Fibroblast of skin of abdomen (primary cell): ENCODE measurements at regions not wholly inside any gene's neighbourhood (a gene's known extent, or its start where the extent isn't known, plus 50 kb on each side); places are given as distances from the start of the nearest gene placed in this dataset.
A peak's percentile ranks its signal among the peaks of the same experiment; 100 is the strongest.
"Not testable (repeated sequence)": the region's sequence is repeated elsewhere in the genome, so short reads cannot be mapped to it uniquely, and the experiment has no call there.

ENCODE experiments used
- DNase-seq: peaks from one replicate; pipeline ENCODE4 v3.0.0-alpha.2; 2013

DNA sequence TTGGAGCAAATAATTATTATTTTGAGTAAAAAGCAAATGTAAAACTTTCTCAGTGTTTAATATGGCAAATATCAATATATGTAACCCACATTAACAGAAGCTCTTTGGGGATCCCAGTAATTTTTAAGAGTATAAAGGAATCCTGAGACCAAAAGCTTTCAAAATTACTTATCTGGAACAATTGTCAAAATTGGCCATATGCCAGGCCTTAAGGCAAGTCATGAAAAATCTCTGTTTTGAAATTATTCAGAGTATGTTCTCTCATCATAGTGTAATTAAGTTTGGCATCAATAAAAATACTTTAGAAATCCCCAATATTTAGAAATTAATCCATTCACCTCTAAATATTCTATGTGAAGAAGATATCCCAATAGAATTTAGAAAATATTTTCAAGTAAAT is 225.3 kb upstream of the ARL4C start:
- DNase-seq = no peak

DNA sequence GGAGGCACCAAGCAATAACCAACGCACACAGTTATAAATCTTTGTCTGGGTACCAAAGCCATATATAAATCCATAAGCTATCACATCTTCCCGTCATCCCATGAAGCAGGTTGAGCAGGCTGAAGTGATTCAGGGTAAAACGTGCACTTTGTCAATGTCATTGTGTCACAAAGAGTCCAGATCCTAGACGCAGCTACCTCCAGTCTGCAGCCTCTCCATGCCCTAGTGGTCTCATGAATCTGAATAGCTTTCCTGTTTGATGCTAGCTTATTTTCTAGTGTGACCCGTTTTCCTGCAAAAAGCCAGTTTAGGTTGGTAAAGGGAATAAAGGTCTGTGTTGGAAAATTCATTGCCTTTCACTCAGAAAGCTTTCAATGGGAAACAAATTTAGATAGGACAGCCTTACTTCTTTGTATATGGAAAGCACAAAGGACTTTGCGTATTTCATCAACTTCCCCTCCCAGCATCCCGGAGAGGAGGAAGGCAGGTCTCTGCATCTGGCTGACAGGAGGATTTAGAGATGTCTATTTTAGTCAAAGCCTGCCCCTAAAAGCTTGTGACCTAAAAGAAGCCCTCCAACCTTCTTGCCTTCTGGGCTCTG is 222.3 kb upstream of the ARL4C start:
- DNase-seq = no peak

DNA sequence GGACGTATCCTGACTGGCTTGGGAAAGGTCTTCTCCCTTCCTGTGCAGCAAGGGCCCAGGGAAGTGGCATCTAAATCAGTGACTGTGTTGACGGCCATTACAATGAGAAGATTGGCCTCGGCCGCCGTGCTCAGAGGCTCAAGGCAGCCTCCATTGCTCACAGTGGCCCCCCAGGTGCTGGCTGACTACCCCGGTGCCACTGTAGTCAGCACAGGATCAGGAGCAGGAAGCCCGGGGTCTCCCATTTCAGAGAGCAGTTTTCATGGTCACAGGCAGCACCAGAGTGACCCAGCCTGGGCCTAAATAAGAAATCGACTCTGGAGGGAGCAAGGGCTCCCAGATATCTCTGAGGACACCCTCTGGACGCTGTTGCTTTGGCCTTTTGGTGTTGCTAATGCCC is 219.4 kb upstream of the ARL4C start:
- no peak for DNase-seq

DNA sequence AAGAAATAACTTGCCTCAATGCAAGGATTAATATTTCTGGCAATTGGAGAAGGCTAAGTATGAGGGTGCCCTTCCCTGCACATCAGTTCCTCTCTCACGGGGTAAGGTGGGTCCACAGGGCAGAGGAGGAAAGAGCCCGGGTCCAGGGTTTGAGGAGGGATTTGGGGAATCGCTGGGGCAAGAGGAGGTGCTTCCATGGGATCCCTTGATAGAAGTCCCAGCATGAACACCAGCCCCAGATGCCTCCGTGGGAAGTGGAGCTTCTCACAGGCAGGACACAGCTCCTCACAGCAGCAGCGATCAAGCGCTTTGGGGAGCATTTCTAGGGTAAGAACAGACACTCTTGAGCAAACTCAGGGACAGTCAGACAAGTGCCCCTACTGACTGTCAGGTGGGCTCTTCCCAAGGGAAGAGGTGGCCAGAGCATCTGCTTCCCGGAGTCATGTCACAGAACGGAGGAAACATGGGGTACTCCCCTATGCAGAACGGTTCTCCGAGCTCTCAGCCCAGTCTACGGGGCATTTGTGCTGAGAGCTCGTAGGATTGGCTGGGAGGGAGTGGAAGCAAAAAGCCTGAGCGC is 218.9 kb upstream of the ARL4C start:
- no peak for DNase-seq

DNA sequence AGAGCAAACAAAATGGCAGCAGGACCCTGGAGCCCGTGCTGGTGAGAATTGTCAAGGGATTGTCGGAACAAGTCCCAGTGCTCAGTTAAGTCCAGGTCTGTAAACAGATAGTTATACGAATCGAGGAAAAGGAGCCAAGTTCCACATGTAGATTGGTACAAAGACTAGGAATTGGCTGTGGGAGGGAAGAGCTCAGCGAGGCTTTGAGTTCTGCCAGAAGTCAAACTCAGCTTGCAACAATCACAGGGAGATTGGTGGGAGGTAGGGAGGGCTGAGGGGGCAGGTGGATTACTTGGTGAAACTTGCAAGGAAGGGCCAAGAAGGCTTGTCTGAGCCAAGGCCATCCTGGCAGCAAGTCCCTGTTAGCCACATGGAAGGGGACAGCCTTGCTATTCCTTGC is 217.8 kb upstream of the ARL4C start:
- no peak for DNase-seq

DNA sequence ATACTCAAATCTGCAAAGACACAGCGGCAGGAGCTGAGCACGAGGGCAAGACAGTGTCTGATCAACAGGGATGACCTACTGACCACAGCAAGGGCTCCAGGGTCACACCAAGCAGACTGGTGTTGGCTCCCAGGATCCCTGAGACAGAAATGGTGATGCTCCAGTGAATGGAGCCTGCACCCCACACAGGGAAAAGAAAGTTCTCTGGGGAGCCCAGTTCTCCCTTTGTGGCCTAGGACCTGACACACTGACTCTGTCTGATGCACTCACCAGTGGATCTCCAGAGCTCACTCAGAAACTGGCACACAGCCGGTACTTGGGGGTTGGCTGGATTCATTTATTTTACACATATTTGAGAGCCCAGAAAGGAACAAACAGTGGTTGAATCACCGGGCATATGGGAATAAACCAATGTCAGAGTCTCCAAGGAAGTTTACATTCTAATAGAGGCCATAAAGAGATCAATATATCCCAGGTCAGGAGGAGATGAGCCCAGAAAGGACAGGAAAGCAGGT is 215.6 kb upstream of the ARL4C start:
- no peak for DNase-seq

DNA sequence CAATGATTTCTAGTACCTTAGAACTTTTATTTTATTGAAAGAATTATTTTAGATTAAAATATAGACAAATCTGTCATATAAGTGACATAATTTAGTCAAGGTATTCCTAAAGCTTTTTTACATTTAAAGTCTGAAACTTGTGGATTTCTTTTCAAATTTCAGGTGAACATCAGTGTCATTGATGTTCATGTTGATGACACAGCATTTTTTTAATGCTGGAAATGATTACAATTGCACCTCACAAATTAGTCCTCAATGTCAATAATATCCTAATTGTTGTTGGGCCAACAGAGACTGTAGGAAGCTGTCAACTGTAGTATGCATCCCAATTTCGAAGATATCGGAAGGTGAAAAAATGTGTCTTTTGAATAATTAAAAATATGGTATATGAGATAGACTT is 214.4 kb upstream of the ARL4C start:
- no peak for DNase-seq

DNA sequence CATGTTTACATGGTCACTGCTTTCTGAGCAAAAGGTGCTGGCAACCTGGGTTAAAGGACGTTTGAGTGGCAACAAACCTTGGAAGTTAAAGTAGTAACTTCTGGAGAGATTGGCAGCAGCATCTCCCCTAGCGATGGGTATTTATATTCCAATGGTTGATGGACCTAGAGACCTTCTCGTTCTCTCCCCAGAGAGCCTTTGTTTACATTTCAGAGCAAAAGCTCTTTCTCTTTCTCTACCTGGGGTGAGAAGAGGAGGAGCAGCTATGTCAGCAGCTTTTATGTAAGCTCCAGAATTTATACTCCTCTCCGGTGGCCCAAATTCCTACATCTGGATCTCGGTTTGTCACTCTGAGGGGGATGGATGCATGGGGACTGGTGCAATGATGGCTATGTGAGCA is 213.7 kb upstream of the ARL4C start:
- DNase-seq = peak; percentile 30

DNA sequence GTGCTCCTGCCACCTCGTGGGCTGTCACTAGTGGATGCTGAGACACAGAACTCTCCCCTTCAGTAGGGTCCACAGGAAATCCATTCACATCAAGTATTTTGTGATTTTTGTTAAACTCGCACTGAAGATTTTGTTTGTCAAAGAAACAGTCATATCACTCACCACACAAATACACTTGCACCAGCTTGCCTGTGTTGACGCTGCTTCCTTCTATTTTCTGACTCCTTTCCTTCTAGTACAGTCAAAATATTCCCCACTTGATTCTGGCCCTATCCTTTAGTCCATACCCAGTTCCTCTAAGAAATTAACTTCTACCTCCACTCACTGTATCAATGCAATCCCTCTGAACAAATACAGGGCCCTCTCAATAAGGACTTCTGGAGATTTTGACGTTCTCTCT is 213.2 kb upstream of the ARL4C start:
- DNase-seq = no peak

DNA sequence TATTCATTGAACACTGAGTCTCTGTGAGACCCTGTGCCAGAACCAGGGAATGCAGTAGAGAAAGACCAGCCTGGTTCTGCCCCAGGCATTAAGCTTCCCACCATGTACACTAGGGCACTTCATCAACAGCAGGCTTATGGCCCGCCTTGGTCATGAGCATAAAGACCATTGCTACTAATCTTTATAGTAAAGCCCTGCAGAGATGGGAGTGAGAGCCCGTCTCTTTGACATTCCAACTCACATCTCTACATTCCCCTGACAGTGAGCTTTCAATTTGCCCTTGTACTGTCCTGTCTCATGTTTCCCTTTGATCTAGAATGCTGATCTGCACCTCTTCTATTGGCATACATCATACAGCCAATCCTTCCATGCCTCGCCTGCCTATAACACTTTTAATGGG is 211.8 kb upstream of the ARL4C start:
- no peak for DNase-seq

DNA sequence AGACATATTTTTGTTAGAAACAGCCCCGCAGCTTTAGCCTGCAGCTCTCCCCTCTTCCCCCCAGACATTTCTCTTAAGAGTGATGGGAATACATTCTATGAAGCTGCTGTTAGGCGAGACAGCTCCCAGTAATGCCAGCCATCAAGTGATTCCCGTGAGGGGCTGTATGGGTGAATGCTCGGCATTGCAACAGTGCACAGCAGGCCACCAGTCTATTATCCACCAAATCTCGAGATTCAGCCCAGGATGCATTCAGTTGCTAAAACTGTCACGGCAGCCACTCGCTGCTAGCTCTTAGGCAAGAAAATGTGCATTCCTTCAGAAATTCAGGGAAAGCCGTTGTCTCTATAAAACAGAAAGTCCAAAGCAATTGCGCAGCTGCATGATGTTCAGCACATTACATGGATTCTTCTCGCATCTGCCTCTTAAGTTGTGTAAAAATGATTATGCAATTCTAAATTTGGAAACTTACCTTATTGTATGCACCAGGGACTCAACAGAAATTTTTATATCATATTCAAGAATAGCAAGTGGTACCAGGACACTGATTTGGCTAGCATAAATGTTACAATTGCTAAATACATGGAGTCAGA is 211.3 kb upstream of the ARL4C start:
- DNase-seq = no peak

DNA sequence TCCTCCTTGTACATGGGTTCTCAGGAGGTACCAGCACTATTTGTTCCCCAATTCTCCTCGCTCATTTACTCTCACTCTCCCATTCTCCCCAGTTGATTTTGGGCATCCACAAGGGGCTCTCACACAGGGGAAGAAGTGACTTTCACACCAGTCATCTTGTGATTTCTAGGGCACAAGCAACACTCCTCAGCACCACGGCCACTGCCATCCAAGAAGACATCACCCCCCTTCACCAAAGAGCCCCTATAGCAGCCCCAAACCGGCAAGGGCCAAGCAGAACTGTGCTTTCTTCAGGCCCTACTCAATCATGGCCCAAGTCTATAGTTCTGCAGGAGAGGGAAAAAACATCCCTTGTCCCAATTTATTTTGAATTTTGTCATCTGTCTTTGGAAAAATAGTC is 209.2 kb upstream of the ARL4C start:
- DNase-seq = no peak

DNA sequence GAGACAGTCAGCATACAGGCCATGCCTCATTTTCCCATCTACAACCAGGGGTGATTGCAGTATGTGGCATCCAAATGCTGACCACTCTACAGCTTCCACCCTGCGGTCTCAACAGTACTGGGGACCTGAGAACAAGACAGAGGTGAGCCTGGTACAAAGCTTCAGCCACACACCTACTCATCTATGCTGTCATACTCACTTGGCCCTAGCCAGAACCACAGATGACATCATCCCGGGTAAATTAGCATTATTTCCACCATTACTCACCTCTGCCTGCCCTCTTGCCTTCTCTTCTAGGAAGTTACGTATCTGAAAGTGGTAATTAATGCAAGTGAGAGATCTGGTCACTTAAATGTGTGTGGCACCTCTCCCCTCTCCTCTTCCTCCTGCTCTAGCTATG is 208.2 kb upstream of the ARL4C start:
- DNase-seq = peak; percentile 53

DNA sequence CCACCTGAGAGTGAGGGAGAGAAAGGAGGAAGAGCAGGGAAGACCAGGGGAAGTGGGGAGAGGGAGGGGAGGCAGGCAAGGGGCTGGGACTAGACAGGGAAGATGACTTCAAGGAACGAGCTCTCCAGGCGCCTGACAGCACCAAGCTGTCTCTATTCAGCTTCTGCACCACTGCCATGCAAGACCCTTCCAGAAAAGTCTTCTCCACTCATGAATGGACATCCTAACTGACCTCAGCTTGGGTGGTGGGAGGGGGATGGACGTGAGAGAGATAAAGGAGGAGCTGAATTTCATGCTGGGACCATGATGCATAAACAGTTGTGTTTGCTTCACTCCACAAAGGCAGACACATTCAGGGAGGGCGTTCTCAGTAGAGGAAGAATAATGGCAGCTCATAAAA is 206.4 kb upstream of the ARL4C start:
- DNase-seq = no peak

DNA sequence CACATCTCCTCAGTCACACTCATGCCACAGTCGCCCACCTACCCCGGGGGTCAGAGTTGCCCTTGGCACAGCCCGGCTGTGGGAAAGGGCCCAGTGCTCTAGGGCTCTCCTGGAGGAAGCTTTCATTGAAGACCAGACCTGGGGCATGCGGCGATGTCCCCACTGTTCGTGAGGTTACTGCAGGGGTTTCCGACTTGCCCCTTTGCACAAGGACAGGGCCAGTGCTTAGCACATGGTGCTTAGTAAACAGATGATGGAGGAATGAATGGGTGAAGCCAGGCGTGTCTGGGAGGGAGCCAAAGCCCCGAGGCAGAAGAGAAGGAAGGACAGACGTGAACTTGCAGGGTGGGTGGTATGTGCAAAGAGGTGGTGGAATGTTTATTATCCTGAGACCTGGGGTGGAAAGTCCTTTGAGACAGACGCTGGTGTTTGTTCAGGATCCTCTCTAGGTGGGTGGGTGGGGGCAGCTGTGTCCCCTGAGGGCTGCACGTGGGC is 205.9 kb upstream of the ARL4C start:
- DNase-seq = no peak

DNA sequence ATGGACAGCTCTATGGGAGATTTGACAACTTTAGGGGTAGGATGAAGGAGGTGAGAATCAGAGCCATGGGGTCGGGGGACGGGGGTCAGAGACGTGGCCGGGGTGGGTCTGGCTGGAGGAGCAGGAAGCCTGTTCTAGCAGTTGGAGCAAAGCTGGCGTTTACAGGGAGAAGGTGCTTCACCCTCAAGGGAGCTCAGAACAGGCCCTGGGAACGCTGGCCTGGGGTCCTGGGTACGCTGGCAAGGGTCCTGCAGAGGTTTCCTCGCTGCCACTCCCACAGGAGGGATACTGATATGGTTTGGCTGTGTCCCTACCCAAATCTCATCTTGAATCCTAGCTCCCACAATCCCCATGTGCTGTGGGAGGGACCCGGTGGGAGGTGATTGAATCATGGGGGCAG is 205.0 kb upstream of the ARL4C start:
- DNase-seq = no peak

DNA sequence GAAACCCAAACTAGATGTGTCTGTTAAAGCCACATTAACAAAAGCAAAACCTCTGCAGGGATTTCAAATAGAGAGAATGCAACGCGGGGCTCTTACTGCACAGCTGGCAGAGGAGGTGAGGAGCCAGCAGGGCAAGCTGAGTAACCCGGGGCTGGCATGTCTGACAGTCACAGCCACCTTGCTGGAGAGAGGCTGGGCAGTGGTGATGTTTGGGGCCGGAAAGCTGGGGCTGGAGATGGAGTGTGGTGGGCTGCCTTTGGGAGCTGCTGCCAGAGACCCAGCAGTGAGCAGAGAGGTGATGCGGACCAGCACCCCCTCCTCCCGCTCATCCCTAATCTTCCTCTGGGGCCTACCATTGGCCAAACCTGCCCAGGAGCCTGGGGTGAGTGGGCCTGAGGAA is 204.5 kb upstream of the ARL4C start:
- no peak for DNase-seq

DNA sequence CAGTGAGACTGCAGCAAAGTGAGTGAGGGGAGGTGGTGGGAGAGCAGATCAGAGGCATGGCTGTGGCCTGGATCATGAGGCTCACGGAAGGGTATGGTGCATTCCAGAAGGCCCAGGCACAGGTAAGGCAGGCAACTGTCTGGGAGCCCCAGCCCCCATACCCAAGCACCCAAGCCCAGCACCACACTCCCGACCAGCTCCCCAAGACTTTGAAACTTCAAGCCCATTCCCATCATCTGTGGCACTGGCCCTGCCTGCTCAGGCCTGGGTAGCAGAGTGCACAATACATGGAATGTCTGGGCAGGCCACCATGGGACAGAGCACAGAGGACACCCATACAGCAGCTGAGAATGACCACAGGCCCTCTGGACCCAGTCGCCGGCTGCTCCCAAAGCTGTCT is 202.6 kb upstream of the ARL4C start:
- DNase-seq = no peak

DNA sequence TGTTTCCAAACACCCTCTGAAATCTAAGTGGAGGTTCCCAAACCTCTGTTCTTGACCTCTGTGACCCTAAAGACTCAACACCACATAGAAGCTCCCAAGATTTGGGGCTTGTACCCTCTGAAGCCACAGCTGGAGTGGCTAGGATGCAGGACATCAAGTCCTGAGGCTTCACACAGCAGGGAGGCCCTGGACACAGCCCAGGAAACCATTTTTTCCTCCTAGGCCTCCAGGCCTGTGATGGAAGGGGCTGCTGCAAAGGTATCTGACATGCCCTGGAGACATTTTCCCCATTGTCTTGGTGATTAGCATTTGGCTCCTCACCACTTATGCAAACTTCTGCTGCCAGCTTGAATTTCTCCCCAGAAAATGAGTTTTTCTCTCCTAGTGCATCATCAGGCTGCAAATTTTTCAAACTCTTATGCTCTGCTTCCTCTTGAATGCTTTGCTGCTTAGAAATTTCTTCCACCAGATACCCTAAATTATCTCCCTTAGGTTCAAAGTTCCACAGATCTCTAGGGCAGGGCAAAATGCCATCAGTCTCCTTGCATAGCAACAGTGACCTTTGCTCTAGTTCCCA is 200.5 kb upstream of the ARL4C start:
- not testable (repeated sequence) for DNase-seq

DNA sequence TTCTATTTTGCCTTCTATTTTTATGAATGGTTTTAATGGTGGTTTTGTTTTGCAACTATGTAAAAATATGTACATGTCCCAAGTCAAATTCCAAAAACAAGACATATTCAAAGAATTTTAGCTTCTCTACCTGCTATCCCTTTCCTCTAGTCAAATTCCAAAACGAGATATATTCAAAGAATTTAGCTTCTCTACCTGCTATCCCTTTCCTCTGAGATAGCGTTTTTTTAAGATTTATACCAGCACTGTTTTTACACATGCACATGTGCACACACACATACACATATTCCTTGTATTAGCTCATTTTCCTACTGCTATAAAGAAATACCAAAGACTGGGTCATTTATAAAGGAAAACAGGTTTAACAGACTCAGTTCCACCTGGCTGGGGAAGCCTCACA is 199.1 kb upstream of the ARL4C start:
- no peak for DNase-seq

DNA sequence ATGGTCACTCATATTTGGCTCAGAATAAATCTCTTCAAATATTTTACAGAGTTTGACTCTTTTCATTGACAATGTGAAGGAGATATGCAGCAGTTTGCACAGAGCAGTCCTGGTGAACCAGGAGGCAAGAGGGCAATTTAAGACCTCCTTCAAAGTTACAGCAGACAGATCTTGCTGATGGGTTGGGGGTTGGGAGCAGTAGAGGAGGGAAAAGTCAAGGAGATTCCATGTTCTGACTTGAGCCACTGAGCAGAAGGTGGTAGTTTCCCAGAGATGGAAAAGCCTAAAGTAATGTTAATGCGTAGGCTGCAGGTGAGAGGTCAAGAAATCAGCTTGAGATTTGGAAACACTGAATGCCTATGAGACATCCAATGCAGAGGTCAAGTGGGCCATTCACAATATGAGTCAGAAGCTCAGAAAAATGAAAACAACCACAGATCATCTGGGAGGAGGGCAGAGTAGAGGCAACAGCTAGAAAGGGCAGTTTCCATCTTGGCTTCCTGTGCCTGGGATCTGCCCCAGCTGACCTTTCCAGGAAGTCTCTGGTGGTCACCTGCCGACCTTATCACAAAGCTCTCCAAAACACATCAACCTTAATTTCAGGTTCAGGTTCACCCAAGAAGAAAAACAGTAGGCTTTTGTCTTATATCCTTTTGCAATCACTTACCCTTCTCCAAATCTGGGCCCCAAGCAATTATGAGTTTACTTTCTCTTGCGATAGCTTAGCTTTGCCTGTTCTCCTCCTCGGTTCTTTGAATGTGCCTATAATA is 197.5 kb upstream of the ARL4C start:
- DNase-seq = peak; percentile 33

DNA sequence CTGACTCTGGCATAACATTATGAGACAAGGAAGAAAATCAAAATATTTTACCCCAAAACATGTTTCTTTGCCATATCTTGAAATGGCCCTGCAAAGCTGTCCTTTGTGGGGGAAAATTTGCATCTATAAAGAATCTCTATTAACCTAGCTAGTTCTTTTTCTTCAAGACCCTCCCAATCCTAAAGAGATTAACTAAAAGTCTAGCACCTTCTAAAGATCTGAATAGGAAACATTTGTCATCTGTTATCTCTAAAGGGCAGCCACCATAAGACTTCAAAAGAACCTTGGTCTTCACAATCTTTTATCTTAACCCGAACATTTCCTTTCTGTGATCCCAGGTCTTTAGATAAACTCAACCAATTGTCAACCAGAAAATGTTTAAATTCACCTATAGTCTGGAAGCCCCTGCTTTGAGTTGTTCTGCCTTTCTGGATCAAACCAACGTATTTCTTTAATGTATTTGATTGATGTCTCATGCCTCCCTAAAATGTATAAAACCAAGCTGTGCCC is 196.9 kb upstream of the ARL4C start:
- not testable (repeated sequence) for DNase-seq

DNA sequence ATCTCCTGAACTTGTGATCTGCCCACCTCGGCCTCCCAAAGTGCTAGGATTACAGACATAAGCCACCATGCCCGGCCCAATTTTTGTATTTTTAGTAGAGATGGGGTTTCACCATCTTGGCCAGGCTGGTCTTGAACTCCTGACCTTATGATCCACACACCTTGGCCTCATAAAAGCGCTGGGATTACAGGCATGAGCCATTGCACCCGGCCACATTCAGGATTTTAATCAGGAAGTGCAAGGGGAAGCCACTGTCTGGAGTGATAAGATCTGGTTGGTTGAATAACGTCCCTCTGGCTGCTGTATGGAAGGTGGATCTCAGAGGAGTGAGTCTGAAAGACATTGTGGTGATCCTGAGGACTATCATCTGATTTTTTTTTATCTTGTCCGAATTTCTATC is 196.3 kb upstream of the ARL4C start:
- DNase-seq = not testable (repeated sequence)
